Right kidney (tissue), 1 donor: ENCODE measurements at regions not wholly inside any gene's neighbourhood (a gene's known extent, or its start where the extent isn't known, plus 50 kb on each side); places are given as distances from the start of the nearest gene placed in this dataset.
"Not testable (repeated sequence)": the region's sequence is repeated elsewhere in the genome, so short reads cannot be mapped to it uniquely, and the experiment has no call there.

Source experiments
- DNase-seq: peaks from one replicate; pipeline ENCODE4 v3.0.0-alpha.2; 2016

DNA sequence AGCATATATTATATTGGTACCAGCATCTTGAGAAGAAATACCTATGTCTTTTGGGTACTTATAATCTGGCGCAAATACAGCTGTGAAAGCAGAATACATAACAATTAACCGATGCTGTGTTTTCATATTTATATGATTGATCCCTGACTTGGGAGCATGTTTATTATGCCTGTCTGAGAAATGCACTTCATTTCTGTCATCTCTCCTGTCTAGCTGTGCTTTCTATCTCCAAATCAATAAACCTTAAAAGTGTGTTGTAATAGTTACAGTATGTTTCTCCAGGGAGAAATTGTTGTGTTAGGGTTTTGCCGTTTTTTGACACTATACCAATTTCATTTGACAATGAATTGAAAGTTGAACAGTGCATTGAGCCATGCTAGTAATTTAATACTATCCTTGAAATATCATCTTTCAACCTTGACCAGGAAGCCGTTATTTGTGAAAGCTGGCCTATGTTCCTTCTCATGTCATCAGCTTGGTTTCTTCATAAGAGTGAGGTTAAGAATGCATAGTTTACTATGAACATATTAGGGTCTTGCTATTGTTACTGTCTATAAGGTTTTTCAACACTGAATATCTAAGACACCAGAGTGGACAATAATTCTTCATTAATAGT lies 206.2 kb upstream of the PCDH18 start:
- no peak for DNase-seq

DNA sequence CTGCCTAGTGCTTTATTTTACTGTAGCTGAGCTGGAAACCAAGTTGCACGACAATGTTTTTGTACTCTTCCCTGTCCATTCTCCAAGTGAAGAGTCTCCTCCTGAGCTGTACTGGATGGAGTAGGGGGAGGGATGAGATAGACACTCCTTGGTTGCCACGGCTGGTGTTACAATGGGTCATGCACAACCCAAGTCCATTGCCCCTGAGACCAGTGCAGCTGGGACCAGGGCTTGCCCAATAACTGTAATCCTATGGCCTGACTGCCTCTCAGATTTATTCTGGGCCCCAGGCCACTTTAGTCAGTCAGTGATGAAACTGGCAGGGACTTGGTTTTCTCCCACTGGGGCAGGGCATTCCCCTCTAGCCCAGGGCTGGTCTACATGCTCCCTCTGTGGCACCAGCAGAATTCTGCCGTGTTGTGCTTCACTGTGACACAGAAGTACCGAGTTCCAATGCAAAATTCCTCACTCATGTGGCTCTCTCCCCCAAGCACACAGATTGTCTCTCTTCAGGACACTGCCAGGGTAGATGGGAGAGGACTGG lies 203.3 kb upstream of the PCDH18 start:
- DNase-seq, result no peak

GRCh38 chr4:137733174-137734141 lies 201.2 kb upstream of the PCDH18 start:
- DNase-seq, result not testable (repeated sequence)

DNA sequence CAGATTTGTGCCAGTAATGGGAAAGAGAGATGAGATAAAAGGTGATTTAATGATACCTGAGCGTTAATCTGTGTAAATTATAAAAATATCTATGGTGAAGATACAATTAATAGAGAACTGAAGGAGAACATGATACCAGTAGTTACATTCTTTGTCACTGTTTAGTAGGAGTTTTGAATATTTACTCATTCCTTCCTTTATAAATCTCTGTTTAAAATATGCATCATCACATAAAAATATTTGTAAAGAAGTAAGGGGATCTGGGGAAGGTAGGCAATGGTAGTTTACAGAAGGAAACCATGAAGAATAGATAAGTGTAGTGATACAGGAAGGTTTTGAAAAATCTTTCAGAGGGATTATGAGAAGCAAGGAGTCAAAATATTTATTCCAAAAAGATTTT lies 190.6 kb upstream of the PCDH18 start:
- DNase-seq, result no peak

GRCh38 chr4:137711502-137711901 lies 179.2 kb upstream of the PCDH18 start:
- no peak for DNase-seq

- DNase-seq, result no peak
Measured at GRCh38 chr4:137707626-137708025, 175.3 kb upstream of the PCDH18 start.

- no peak for DNase-seq
Measured at GRCh38 chr4:137707102-137707620, 174.9 kb upstream of the PCDH18 start.

- DNase-seq, result no peak
Measured at GRCh38 chr4:137705171-137705783, 173.0 kb upstream of the PCDH18 start.

DNA sequence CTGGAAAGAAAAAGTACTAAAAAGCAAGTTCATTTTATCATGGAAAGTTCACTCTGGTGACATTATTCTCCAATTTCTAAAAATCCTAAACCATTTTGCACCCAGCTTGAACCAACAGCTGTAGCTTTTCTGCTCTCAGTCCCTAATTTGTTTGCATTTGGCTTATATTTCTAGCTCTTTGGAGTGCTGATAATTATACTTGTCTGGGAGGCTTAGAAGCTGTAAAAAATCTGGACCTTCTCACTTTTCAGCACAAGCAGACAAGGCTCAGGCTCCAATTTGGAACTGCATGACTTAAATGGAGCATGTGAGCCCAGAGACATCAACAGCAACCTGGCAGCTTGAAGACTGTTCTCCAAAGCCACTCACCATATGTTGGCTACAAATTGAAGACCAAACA lies 170.9 kb upstream of the PCDH18 start:
- peak; percentile 37 for DNase-seq

DNA sequence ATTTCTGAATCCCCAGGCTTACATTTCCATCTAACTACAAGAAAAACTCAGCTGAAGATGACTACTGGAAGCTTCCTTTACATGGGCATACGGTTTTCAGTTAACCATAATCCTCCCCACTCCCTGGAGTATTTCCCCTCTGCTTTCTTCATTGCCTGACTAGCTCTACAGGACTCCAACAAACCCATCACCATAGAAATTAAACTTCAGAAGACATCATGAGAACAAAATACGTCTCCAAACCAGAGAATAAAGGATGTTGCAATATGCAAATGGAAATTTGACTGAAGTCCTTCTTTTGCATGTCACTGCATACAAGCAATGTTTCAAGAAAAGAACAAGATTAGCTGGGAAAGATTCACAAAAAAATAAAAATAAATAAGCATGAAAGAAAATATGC lies 170.2 kb upstream of the PCDH18 start:
- no peak for DNase-seq

GRCh38 chr4:137701401-137701800 lies 169.1 kb upstream of the PCDH18 start:
- no peak for DNase-seq

DNA sequence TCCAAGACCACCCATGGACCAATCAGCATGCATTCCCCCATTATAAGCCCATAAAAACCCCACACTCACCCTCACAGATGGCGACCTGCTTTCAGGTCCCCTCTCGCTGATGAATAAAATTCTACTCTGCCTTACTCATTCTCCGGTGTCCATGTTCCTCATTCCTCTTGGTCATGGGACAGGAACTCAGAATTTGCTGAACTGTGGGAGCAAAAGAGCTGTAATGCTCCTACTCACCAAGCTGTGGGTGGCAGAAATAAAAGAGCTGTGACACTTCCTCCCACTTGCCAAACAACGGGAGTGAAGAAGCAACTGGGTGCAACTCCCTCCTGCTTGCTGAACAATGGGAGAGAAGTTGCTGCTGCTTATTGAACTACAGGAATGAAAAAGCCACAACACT lies 168.5 kb upstream of the PCDH18 start:
- no peak for DNase-seq

DNA sequence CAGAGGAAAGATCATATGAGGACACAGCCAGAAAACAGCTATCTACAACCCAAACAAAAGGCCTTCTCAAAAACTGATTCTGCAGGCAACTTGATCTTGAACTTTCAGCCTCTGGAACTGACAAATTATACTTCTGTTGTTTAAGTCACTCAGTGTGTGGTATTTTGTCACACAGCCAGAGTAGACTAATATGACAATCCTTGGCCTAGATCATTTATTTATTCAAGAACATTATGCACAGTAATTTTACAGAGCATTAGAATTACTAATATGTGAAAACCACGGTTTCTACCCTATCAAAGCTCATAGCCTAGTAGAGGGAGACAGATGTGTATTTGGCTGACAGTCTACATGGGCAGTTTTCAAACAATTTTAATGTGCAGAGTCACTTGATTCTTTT lies 167.8 kb upstream of the PCDH18 start:
- DNase-seq, result no peak

- DNase-seq, result no peak
Measured at GRCh38 chr4:137694138-137694537, 161.8 kb upstream of the PCDH18 start.

GRCh38 chr4:137693641-137694040 lies 161.3 kb upstream of the PCDH18 start:
- no peak for DNase-seq

DNA sequence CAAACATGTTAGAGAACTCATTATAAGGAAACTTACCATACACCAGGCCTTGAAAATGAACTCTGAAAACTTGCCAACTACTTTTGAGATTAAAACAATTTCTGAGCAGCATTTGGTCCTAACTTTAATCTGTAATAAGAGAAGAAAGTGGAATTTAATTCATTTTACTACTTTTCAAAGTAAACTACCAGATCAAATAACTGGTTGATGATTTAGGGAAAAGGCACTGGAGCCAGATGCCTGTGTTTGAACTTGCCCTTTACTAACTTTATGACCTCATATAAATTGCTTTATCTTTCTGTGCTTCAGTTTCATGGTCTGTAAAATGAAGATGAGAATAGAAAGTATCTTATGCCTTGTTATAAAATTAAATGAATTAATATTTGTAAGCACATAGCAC lies 159.9 kb upstream of the PCDH18 start:
- DNase-seq, result no peak

DNA sequence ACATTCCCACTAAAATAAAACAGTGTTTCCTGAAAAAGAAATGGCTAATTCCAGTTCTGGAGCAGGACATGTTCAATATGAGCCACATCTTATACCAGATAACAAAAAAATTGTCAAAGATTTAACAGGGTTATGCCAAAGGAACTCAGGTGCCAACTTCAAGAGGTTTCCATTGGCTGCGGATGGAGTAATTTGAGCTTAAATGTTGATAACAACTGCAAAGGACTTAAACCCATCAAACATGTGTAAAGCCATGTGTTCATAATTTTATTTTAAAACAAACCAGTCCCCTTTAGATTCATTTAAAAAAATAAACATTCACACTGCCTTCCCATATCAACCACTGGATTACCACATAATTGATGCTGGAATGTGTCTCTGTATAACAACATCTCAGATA lies 156.4 kb upstream of the PCDH18 start:
- no peak for DNase-seq

GRCh38 chr4:137685357-137685756 lies 153.1 kb upstream of the PCDH18 start:
- DNase-seq, result no peak

- DNase-seq, result no peak
Measured at GRCh38 chr4:137681081-137681480, 148.8 kb upstream of the PCDH18 start.

DNA sequence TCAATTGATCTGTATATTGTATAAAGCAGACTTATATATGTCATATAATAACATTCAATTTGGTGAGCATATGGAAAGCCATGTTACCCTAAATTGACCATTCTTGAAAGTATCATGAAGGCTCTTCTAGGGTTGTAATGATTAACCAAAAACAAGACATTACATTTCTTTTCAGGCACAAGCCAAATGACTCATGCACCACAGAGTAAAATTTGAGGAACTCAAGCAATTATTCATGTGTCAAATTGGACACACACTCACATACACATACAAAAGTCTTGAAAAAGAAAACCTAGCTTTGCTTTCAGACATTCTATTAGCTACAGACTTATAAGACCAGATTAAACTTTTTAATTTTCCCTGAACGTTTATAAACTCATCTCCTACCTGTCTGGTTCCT lies 146.5 kb upstream of the PCDH18 start:
- DNase-seq, result no peak

DNA sequence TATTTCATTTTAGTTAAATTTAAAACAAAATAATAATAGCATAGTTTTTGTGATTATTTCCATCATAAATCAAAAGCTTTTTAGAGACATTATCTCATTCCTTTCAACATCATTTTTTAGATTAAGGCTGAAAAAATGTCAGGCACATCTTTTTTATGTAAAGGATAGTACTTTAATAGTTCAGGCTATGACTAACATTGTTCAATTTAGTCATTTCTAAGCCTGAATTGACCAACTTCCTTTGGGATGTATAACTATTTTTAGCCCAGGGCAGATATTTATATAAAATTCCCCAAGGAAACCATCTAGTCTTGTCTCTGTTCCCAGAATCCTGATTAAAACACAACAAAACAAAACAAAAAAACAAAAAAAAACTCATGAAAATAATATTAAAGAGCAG lies 145.6 kb upstream of the PCDH18 start:
- no peak for DNase-seq

- DNase-seq, result no peak
Measured at GRCh38 chr4:137676357-137676998, 144.2 kb upstream of the PCDH18 start.
